GM21360 (cell line): ENCODE measurements at regions not wholly inside any gene's neighbourhood (a gene's known extent, or its start where the extent isn't known, plus 50 kb on each side); places are given as distances from the start of the nearest gene placed in this dataset.
"Not testable (repeated sequence)": the region's sequence is repeated elsewhere in the genome, so short reads cannot be mapped to it uniquely, and the experiment has no call there.

Source experiments
- ATAC-seq: cut with Tn5 transposase; IDR thresholded peaks from one replicate; pipeline ENCODE4 v1.9.1; 2021; ENCODE audit warnings: mild to moderate bottlenecking, moderate library complexity; ENCODE audit not compliant: unreplicated experiment

GRCh38 chr20:29319725-29320124, 1937.7 kb upstream of the DEFB115 start:
- no peak for ATAC-seq

DNA sequence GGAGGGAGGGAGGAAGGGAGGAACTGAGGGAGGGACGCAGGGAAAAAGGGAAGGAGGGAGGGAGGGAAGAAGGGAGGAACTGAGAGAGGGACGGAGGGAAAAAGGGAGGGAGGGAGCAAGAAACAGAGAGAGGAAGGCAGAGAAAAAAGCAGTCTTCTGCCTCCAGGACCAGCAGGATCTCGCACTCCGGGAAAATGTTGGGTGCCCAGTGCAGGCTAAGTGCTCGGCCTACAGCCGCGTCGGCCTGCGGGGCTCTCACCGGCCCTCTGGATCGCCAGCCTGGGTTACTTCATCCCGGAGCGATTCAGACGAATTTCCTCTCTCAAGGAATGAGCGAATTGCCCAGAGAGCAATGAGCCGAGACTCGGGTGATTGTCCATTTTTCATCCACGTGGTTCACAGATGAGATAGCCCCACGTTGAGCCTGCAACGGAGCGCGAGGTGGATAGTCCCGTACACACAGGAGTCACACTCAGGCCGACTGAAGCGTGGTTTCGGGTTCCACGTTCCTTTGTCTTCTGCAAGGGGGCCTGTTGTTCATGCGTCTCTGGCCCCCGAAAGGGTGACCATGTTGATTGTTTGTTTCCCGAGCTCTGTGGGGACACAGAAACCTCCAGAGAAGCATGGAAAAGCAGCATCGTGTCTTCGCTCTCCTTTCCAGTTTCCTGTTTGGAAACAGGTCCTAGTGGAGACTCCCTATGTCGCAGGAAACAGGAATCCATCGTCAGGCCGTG, 1937.1 kb upstream of the DEFB115 start:
- ATAC-seq, result not testable (repeated sequence)

GRCh38 chr20:29323631-29324515, 1933.6 kb upstream of the DEFB115 start:
- ATAC-seq, result not testable (repeated sequence)

DNA sequence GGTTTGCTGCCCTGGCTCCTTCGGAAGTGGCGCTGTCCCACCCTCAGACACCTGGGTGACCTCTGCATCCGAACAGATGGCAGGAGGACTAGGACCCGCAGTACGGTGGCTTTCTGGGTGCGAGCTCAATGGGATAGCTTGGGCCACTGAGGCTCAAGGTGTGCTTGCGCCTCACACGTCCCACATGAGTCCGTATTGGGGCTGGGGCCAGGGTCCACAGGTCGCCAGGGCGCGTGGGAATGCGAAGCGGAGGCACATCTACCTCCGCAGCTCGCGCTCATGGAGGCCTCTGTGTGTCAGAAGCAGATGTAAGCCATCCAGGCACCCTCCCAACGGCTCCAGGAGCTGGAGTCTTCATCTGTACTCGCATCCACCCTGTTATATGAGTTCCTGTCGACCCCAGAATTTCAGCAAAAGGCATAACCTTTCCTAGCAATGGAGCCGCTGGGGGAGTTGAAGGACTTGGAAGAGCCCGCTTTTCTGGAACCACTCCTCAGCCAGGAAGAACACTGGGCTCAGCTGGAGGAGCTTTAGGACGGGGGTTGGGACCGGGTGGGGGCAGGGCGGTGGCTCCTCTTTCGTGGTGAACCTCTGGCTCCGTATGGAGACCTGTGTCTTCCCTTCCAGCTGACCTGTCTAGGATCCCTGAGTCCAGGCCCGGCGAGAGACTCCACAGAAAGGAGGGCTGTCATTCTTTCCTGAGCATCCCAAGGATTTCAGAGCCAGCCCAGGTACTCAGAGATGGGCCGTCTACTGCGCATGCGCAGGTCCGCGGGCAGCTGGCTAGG, 1932.8 kb upstream of the DEFB115 start:
- not testable (repeated sequence) for ATAC-seq

- ATAC-seq, result no peak
These were observed 1932.2 kb upstream of the DEFB115 start for GRCh38 chr20:29325304-29325640.

- ATAC-seq, result not testable (repeated sequence)
These were observed 1931.7 kb upstream of the DEFB115 start for GRCh38 chr20:29325781-29326180.

DNA sequence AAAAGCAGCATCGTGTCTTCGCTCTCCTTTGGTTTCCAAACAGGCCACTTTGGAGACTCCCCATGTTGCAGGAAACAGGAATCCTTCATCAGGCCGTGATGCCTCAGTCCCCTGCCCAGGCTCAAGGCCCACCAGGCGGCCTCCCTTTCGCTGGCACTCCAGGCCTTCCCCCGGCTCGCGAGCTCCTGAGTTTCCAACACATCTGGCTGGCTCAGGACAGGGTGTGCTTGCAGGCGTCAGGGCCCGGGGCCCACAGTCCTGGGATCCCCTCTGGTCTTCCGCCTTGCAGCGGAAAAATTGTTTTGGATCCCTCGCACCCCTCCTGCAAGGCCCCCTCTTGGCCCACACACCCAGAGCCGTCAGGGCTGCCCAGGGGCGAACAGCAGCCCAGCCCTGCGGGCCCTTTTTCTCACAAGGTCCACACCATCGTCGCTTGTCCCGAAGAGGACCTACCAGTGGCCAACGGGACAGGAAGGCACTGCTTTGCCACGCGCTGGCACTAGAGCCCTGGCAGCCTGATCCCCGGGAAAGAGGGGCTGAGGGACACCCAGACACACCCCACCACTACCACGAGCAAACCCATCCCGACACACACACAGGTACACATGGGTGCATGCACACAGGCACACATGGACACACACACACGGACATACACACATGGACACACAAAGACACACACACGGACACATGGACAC, 1930.9 kb upstream of the DEFB115 start:
- ATAC-seq, result no peak

DNA sequence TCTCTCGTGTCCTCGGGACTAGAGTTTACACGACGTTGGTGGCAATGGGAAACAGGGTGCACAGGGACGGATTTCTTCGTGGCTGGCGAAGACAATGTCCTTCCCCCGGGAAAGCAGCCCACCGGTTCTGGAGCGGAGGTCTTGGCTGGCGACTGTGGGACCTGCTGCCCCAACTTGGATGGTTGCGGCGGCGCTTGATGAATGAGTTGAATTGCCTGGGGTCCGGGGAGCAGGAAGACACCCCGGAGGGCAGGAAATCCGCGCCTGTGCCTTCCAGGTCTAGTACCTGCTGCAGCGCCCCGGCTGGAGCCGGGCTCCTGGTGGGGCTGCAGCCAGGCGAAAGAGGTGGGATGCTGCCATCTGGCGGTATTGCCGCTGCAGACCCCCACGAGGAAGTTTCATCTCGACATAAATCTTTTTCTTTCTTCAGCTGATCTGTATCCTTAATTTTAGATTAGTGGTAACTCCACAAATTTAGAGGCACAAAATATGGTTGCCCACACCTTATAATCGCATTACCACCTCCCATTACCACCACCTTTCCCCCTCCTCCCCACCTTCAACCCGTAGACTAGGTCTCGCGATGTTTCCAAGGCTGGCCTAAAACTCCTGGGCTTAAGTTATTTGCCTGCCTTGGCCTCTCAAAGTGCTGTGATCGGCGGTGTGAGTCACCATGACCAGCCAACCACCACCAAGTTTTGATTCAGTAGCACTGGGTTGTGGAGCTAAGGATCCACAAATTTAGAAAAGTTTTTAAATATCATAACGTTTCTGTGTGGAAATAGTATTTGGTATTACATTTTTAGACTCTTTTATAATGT, 1929.7 kb upstream of the DEFB115 start:
- ATAC-seq, result not testable (repeated sequence)

GRCh38 chr20:29330429-29331115, 1926.9 kb upstream of the DEFB115 start:
- not testable (repeated sequence) for ATAC-seq

DNA sequence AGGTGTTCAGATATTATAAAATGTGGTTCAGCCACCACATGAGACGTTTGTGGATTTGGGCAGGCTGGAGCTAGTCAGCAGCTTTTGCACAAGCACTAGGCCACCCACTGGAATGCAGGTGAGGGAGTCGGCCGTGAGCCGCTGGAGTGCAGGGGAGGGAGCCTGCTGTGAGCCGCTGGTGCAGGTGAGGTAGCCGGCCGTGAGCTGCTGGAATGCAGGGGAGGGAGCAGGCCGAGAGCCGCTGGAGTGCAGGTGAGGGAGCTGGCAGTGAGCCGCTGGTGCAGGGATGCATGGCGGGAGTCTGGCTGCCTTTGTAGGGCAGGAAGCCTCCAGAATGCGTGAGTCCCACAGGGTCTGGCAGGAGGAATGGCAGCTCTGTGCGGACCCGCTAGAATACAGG, 1907.6 kb upstream of the DEFB115 start:
- ATAC-seq, result no peak

GRCh38 chr20:29375937-29376336, 1881.5 kb upstream of the DEFB115 start:
- ATAC-seq, result not testable (repeated sequence)

GRCh38 chr20:29392853-29393252, 1864.6 kb upstream of the DEFB115 start:
- not testable (repeated sequence) for ATAC-seq

DNA sequence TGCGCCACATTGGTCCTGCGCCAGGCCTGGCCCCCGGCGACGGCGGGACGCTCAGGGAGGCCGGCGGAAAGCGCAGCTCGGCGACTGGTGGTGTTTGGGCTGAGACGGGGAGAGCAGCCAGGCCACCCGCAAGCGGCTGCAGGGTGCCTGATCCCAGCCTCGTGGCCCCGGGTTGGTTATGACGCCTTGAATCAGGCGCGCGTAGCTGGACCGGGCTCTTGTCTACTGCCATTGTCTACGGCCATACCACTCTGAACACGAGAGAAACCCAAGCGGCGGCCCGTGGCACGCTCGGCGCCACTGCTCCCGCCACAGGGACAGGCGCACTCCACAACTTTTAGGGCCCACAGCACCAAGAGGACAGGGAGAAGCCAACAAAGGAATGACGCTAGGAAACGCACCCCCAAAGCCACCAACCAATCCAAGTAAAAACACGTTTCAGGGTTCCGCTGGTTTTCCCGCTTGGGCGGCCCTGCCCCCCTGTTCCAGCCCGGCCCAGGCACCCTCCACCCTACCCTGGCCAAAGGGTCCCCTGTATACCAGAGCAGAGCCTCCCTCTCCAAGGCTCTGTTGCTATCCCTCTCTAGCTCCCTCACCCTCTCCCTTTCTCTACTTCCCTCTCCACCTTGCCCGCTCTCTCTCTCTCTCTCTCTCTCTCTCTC, 1849.3 kb upstream of the DEFB115 start:
- no peak for ATAC-seq

GRCh38 chr20:29408707-29409106, 1848.8 kb upstream of the DEFB115 start:
- not testable (repeated sequence) for ATAC-seq

GRCh38 chr20:29409160-29409689, 1848.2 kb upstream of the DEFB115 start:
- ATAC-seq, result not testable (repeated sequence)

GRCh38 chr20:29409833-29410805, 1847.3 kb upstream of the DEFB115 start:
- no peak for ATAC-seq

DNA sequence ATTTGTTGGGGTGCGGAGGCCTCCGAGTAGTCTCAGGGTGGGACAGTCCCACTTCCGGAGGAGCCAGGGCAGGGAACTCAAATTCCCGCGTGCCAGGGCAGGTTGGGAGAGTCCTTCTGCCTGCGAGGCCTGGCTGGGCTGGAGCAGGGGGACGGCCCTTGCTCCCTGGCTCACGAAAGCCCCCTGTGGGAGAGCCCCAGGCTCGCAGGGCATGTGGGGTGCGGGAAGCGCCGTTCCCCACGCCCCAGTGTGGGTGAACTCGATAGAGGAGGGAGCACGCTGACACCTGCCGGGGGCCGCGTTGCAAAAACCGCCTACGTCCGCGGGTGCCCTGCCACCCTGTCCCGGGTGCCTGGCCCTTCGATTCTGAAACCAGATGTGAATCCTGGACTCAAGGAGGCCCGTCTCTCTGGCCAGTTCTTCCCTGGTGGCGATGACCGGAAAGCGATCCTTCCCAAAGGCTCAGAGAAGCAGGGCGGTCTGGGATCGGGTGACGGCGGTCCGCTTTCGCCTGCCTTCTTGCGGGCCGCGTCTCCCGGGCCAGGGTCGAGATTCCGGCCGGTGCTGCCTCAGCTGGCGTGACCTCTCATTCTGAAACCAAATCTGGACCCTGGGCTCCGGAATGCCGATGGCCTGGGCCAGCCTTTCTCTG, 1846.5 kb upstream of the DEFB115 start:
- no peak for ATAC-seq
